H1 (cell line): ENCODE measurements at regions not wholly inside any gene's neighbourhood (a gene's known extent, or its start where the extent isn't known, plus 50 kb on each side); places are given as distances from the start of the nearest gene placed in this dataset.

Source experiments
- BRCA1 ChIP-seq: IDR thresholded peaks from 2 replicates; pipeline ENCODE4 v1.6.1; 2012; ENCODE audit warnings: low read depth, low read length, improper control_type of control experiment
- CREB1 ChIP-seq: IDR thresholded peaks from 2 replicates; pipeline ENCODE4 v1.6.1; 2012; ENCODE audit warnings: inconsistent platforms
- TEAD4 ChIP-seq: IDR thresholded peaks from 2 replicates; pipeline ENCODE4 v1.6.1; 2012; ENCODE audit warnings: low read depth, low read length, inconsistent platforms, mixed read lengths
- TF ChIP-seq, protein P1 (sequence below): IDR thresholded peaks from 2 replicates; pipeline ENCODE4 v1.6.1; 2011; ENCODE audit warnings: low read length, improper control_type of control experiment

DNA sequence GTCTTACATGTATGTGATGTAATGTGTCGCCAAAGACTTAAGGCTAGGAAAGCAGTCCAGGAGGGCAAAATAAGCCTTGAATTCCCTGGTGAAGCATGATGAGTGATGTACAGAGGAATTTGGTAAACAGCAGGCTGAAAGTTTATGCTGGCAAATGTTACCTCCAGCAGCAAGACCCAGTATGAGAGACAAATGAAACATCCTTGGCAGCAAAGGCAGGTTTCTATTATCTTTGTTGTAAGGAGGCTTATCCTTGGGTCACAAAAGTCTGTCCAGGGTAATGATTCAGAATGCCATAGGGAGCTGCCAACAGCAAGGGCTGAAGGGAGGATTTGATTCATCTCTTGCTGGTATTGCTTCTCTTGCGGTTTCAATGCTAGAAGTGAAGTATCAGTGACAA lies 75.9 kb upstream of the HTR4 start (continued):
- TF ChIP-seq, protein P1, sequence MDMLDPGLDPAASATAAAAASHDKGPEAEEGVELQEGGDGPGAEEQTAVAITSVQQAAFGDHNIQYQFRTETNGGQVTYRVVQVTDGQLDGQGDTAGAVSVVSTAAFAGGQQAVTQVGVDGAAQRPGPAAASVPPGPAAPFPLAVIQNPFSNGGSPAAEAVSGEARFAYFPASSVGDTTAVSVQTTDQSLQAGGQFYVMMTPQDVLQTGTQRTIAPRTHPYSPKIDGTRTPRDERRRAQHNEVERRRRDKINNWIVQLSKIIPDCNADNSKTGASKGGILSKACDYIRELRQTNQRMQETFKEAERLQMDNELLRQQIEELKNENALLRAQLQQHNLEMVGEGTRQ, result no peak
- no peak for TF ChIP-seq TEAD4
- TF ChIP-seq CREB1, result no peak
- TF ChIP-seq BRCA1, result no peak
